Ishikawa (cell line): ENCODE measurements at regions not wholly inside any gene's neighbourhood (a gene's known extent, or its start where the extent isn't known, plus 50 kb on each side); places are given as distances from the start of the nearest gene placed in this dataset.

Experiments used
- CEBPB ChIP-seq: IDR thresholded peaks from 2 replicates; pipeline ENCODE4 v1.6.1; 2012
- CREB1 ChIP-seq: IDR thresholded peaks from 2 replicates; pipeline ENCODE4 v1.6.1; 2012; ENCODE audit warnings: low read depth
- EGR1 ChIP-seq: IDR thresholded peaks from 2 replicates; pipeline ENCODE4 v1.6.1; 2012
- EP300 ChIP-seq: IDR thresholded peaks from 2 replicates; pipeline ENCODE4 v1.6.1; 2012; ENCODE audit warnings: borderline replicate concordance
- FOXM1 ChIP-seq: IDR thresholded peaks from 2 replicates; pipeline ENCODE4 v1.6.1; 2012; ENCODE audit warnings: low read depth, borderline replicate concordance
- MAX ChIP-seq: IDR thresholded peaks from 2 replicates; pipeline ENCODE4 v1.6.1; 2012
- NFIC ChIP-seq: IDR thresholded peaks from 2 replicates; pipeline ENCODE4 v1.6.1; 2012
- RAD21 ChIP-seq: IDR thresholded peaks from 2 replicates; pipeline ENCODE4 v1.6.1; 2012; ENCODE audit warnings: low read depth
- REST ChIP-seq: IDR thresholded peaks from 2 replicates; pipeline ENCODE4 v1.6.1; 2012; ENCODE audit warnings: low read depth, mild to moderate bottlenecking
- TAF1 ChIP-seq: IDR thresholded peaks from 2 replicates; pipeline ENCODE4 v1.6.1; 2012; ENCODE audit warnings: low read depth, mild to moderate bottlenecking
- TCF12 ChIP-seq: IDR thresholded peaks from 2 replicates; pipeline ENCODE4 v1.6.1; 2012; ENCODE audit warnings: low read depth
- TEAD4 ChIP-seq: IDR thresholded peaks from 2 replicates; pipeline ENCODE4 v1.6.1; 2012
- USF1 ChIP-seq: IDR thresholded peaks from 2 replicates; pipeline ENCODE4 v1.6.1; 2012
- YY1 ChIP-seq: IDR thresholded peaks from 2 replicates; pipeline ENCODE4 v1.6.1; 2012; ENCODE audit warnings: low read depth
- ZBTB7A ChIP-seq: IDR thresholded peaks from 2 replicates; pipeline ENCODE4 v1.6.1; 2012; ENCODE audit warnings: low read depth

GRCh38 chr5:96229188-96229587 is 203.9 kb downstream of the PCSK1 start:
- no peak for TF ChIP-seq YY1
- no peak for TF ChIP-seq FOXM1
- TF ChIP-seq REST: no peak
- no peak for TF ChIP-seq EGR1
- no peak for TF ChIP-seq TCF12
- TF ChIP-seq NFIC: no peak
- no peak for TF ChIP-seq ZBTB7A
- TF ChIP-seq RAD21: no peak
- TF ChIP-seq CEBPB: no peak
- no peak for TF ChIP-seq USF1
- TF ChIP-seq CREB1: no peak
- no peak for TF ChIP-seq TEAD4
- TF ChIP-seq MAX: no peak
- TF ChIP-seq TAF1: no peak
- TF ChIP-seq EP300: no peak

GRCh38 chr5:96228408-96228807 is 204.6 kb downstream of the PCSK1 start:
- no peak for TF ChIP-seq MAX
- no peak for TF ChIP-seq CREB1
- no peak for TF ChIP-seq TEAD4
- TF ChIP-seq EP300: no peak
- no peak for TF ChIP-seq RAD21
- no peak for TF ChIP-seq NFIC
- TF ChIP-seq FOXM1: no peak
- no peak for TF ChIP-seq CEBPB
- no peak for TF ChIP-seq USF1
- TF ChIP-seq YY1: no peak
- TF ChIP-seq REST: no peak
- no peak for TF ChIP-seq EGR1

- TF ChIP-seq CEBPB (no peak), MAX (no peak)
Observed at GRCh38 chr5:96227957-96228356, 205.1 kb downstream of the PCSK1 start.

GRCh38 chr5:96226941-96227552 is 206.0 kb downstream of the PCSK1 start:
- TF ChIP-seq TCF12 (no peak), TAF1 (no peak), USF1 (no peak), CEBPB (no peak), YY1 (no peak), ZBTB7A (no peak), REST (no peak), NFIC (no peak), MAX (no peak), FOXM1 (no peak), EGR1 (no peak), CREB1 (no peak), RAD21 (no peak), TEAD4 (no peak), EP300 (no peak)
